ENCODE measurements at regions not wholly inside any gene's neighbourhood (a gene's known extent, or its start where the extent isn't known, plus 50 kb on each side); places are given as distances from the start of the nearest gene placed in this dataset.

DNA sequence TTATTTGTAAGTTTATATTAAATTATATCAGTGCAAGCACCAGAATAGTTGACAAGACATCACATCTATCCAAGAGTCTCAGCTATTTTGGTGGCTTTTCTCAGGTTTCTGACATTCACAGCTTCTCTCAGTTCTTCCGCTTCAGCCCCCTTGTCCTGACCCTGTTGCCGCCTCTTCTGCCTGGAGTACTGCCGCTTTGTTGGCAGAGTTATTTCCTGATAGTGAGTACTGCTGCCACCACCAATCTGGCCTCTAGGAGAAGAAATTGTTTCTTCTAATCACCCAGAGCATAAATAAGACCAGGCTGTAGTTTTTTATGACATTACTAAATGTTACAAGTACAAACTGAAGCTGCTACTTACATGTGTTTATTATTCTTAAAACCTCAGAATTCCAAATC lies 470.1 kb downstream of the NSUN3 start:
- no peaks in the 10 kb centered on the region for H3K36me3 ChIP-seq (replicated peaks; ENCODE audit: insufficient read depth, low read depth)
- no peaks in the 10 kb centered on the region for H3K9me2 ChIP-seq (replicated peaks; ENCODE audit: insufficient read depth)
- WGBS (ENCODE audit: low lambda C conversion rate, missing lambda C conversion rate), result 92% methylated on average over 3 of the region's 3 CpGs
- no peak overlapping the region for H3K27ac ChIP-seq
- no peak overlapping the region for H3K4me3 ChIP-seq
- H3K4me1 ChIP-seq (ENCODE audit: insufficient read depth), result no peaks in the 10 kb centered on the region
- H3K27me3 ChIP-seq, result no peaks in the 10 kb centered on the region
- H2AFZ ChIP-seq, result no peak overlapping the region
- H3K9me3 ChIP-seq (ENCODE audit: low read depth), result no peaks in the 10 kb centered on the region
- DNase-seq (ENCODE audit: low spot score), result no peak
- no peaks in the 10 kb centered on the region for H4K20me1 ChIP-seq (ENCODE audit: insufficient read depth, poor library complexity, severe bottlenecking)
- no peak overlapping the region for H3K4me2 ChIP-seq
- TF ChIP-seq, protein P1, sequence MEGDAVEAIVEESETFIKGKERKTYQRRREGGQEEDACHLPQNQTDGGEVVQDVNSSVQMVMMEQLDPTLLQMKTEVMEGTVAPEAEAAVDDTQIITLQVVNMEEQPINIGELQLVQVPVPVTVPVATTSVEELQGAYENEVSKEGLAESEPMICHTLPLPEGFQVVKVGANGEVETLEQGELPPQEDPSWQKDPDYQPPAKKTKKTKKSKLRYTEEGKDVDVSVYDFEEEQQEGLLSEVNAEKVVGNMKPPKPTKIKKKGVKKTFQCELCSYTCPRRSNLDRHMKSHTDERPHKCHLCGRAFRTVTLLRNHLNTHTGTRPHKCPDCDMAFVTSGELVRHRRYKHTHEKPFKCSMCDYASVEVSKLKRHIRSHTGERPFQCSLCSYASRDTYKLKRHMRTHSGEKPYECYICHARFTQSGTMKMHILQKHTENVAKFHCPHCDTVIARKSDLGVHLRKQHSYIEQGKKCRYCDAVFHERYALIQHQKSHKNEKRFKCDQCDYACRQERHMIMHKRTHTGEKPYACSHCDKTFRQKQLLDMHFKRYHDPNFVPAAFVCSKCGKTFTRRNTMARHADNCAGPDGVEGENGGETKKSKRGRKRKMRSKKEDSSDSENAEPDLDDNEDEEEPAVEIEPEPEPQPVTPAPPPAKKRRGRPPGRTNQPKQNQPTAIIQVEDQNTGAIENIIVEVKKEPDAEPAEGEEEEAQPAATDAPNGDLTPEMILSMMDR (IDR thresholded peaks at IDR 0.05; ENCODE audit: poor library complexity), result no peak
- TF ChIP-seq EZH2 (IDR thresholded peaks at IDR 0.05; ENCODE audit: borderline replicate concordance) (no peak), EZH2phosphoT487 (IDR thresholded peaks at IDR 0.05; ENCODE audit: low read depth, severe bottlenecking, unreplicated experiment) (no peak)
- H3K79me2 ChIP-seq, result no peaks in the 10 kb centered on the region

DNA sequence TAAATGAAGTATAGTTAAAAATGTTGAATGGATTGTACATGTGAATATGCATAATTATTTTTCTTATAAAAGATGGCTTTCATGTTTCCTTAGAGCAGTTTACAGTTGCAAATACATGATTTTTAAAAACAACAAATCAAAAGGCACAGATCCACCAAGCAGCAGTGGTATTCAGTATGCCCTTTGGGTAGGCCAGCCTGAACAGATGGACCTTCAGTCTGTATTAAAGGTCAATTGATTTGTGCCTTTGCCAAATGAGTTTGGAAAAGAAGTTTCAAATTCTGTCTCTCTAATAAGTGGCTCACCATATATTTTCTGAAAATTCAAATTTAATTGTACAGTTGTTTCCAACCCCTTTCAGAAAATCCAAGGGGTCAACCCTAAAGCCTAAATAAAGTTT lies 477.1 kb downstream of the NSUN3 start:
- Histone ChIP-seq H3K4me1 (ENCODE audit: insufficient read depth) (no peaks in the 10 kb centered on the region), H3K4me2 (no peak overlapping the region), H3K4me3 (no peak overlapping the region), H3K9me3 (ENCODE audit: low read depth) (no peaks in the 10 kb centered on the region), H3K27ac (no peak overlapping the region), H3K9me2 (replicated peaks; ENCODE audit: insufficient read depth) (no peaks in the 10 kb centered on the region), H4K20me1 (ENCODE audit: insufficient read depth, poor library complexity, severe bottlenecking) (no peaks in the 10 kb centered on the region), H2AFZ (no peak overlapping the region), H3K79me2 (no peaks in the 10 kb centered on the region), H3K36me3 (replicated peaks; ENCODE audit: insufficient read depth, low read depth) (no peaks in the 10 kb centered on the region), H3K27me3 (no peaks in the 10 kb centered on the region)
- no peak for DNase-seq (ENCODE audit: low spot score)
- TF ChIP-seq EZH2 (IDR thresholded peaks at IDR 0.05; ENCODE audit: borderline replicate concordance), result no peak
- TF ChIP-seq EZH2phosphoT487 (IDR thresholded peaks at IDR 0.05; ENCODE audit: low read depth, severe bottlenecking, unreplicated experiment), result no peak
- TF ChIP-seq, protein P1 (IDR thresholded peaks at IDR 0.05; ENCODE audit: poor library complexity), result no peak

DNA sequence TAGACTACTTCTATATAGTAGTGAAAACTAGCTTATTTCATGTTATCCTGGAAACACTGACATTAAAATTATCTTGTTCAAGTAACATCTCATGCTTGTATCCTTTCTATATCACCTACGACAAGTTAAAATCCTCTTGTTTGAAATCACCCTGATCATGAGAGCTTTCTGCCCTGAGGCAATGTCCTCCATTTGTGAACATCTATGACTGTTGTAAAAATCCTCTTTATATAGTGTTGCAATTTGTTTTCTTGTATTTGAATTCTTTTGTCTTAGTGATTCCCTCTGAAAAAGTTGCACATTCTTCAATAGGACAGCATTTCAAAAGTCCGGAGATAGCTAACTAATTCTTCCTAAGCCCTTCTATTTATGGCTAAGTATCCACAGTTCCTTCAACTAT lies 480.3 kb downstream of the NSUN3 start:
- Histone ChIP-seq H3K4me1 (ENCODE audit: insufficient read depth) (no peaks in the 10 kb centered on the region), H3K36me3 (replicated peaks; ENCODE audit: insufficient read depth, low read depth) (no peaks in the 10 kb centered on the region), H3K4me2 (no peak overlapping the region), H3K79me2 (no peaks in the 10 kb centered on the region), H3K9me3 (ENCODE audit: low read depth) (no peaks in the 10 kb centered on the region), H3K27ac (no peak overlapping the region), H4K20me1 (ENCODE audit: insufficient read depth, poor library complexity, severe bottlenecking) (no peaks in the 10 kb centered on the region), H3K27me3 (no peaks in the 10 kb centered on the region), H2AFZ (no peak overlapping the region), H3K4me3 (no peak overlapping the region), H3K9me2 (replicated peaks; ENCODE audit: insufficient read depth) (no peaks in the 10 kb centered on the region)
- TF ChIP-seq EZH2phosphoT487 (IDR thresholded peaks at IDR 0.05; ENCODE audit: low read depth, severe bottlenecking, unreplicated experiment) (no peak), EZH2 (IDR thresholded peaks at IDR 0.05; ENCODE audit: borderline replicate concordance) (no peak)
- TF ChIP-seq, protein P1 (IDR thresholded peaks at IDR 0.05; ENCODE audit: poor library complexity), result no peak
- DNase-seq (ENCODE audit: low spot score), result no peak
- 78% methylated on average over 2 of the region's 2 CpGs for WGBS (ENCODE audit: low lambda C conversion rate, missing lambda C conversion rate)
